Kidney (tissue), 13 donors: ENCODE measurements at regions not wholly inside any gene's neighbourhood (a gene's known extent, or its start where the extent isn't known, plus 50 kb on each side); places are given as distances from the start of the nearest gene placed in this dataset.

ENCODE experiments used
- DNase-seq, 5 donors: peaks; one replicate each; pipeline ENCODE4 v3.0.0-alpha.2; 2013 to 2020
- FAIRE-seq: peaks from 2 replicates; lab custom pipeline; 2012; peaks lifted over from hg19 to GRCh38; lab: Jason Lieb, UNC
- H3K27ac ChIP-seq, 2 donors: one replicate each; pipeline ENCODE4 v1.7.0; 2013; ENCODE audit warnings: low read depth in 2 of 2, low read length in 2 of 2, inconsistent platforms in 1 of 2
- H3K27me3 ChIP-seq: one replicate; pipeline ENCODE4 v1.7.1; 2013; ENCODE audit warnings: low read length, inconsistent platforms; ENCODE audit not compliant: control insufficient read depth, insufficient read depth
- H3K36me3 ChIP-seq, 3 donors: one replicate each; pipeline versions ENCODE4 v1.7.0 to v1.7.1; 2013; ENCODE audit warnings: low read length in 3 of 3, control low read depth in 1 of 3, inconsistent platforms in 1 of 3; ENCODE audit not compliant: insufficient read depth in 3 of 3, control insufficient read depth in 2 of 3
- H3K4me1 ChIP-seq, 3 donors: one replicate each; pipeline versions ENCODE4 v1.7.0 to v1.7.1; 2013; ENCODE audit warnings: low read length in 3 of 3, inconsistent platforms in 1 of 3, low read depth in 1 of 3; ENCODE audit not compliant: control insufficient read depth in 2 of 3, insufficient read depth in 2 of 3
- H3K4me3 ChIP-seq, 3 donors: one replicate each; pipeline versions ENCODE4 v1.7.0 to v1.8.1; 2013; ENCODE audit warnings: low read length in 3 of 3, control low read depth in 1 of 3, inconsistent platforms in 1 of 3
- H3K9ac ChIP-seq, 3 donors: one replicate each; pipeline versions ENCODE4 v1.7.0 to v1.7.1; 2013; ENCODE audit warnings: low read length in 3 of 3, control low read depth in 1 of 3, inconsistent platforms in 1 of 3
- H3K9me3 ChIP-seq, 3 donors: one replicate each; pipeline versions ENCODE4 v1.7.0 to v1.7.1; 2013; ENCODE audit warnings: low read length in 3 of 3, control low read depth in 1 of 3, inconsistent platforms in 1 of 3; ENCODE audit not compliant: control insufficient read depth in 2 of 3, insufficient read depth in 1 of 3
- CTCF ChIP-seq: IDR thresholded peaks from 3 replicates; pipeline ENCODE4 v1.5.1; 2012; ENCODE audit warnings: mild to moderate bottlenecking, moderate library complexity, borderline replicate concordance; ENCODE audit not compliant: insufficient read depth; ENCODE audit errors: extremely low read depth
- intact Hi-C: fragments of 100-400 bp; cut with DNase I; formaldehyde crosslinking; loops from one replicate; pipeline ENCODE4 v1.11.1; 2022
- donor health status: control.
- donor health status: control.
- donor health status: control.
- donor health status: control.
- donor health status: control.
- donor health status: DM: yes; HTN: yes; CAD: no.
- donor health status: Normal renal cell carcinoma (clear cell type).

GRCh38 chr14:27148143-27148542 is 550.3 kb upstream of the NOVA1 start:
- no peak overlapping the region for H3K4me3 ChIP-seq
- no peaks in the 10 kb centered on the region for H3K4me1 ChIP-seq
- no peaks in the 10 kb centered on the region for H3K27me3 ChIP-seq
- no peak for FAIRE-seq
- intact Hi-C loops: no loop called here
- H3K27ac ChIP-seq: no peak overlapping the region
- no peaks in the 10 kb centered on the region for H3K9me3 ChIP-seq
- no peak overlapping the region for H3K9ac ChIP-seq
- no peak for DNase-seq
- TF ChIP-seq CTCF: no peak
- H3K36me3 ChIP-seq: no peaks in the 10 kb centered on the region

- FAIRE-seq: no peak
- Histone ChIP-seq H3K4me1 (no peaks in the 10 kb centered on the region), H3K4me3 (no peak overlapping the region), H3K27ac (no peak overlapping the region), H3K9me3 (no peaks in the 10 kb centered on the region), H3K36me3 (no peaks in the 10 kb centered on the region), H3K27me3 (no peaks in the 10 kb centered on the region), H3K9ac (no peak overlapping the region)
- no peak for TF ChIP-seq CTCF
- DNase-seq: peak in 1 of 5 donors; percentile 56
- intact Hi-C loops: no loop called here
Measured at GRCh38 chr14:27164139-27164538, 566.3 kb upstream of the NOVA1 start.

- Histone ChIP-seq H3K4me1 (no peaks in the 10 kb centered on the region), H3K9ac (no peak overlapping the region), H3K4me3 (no peak overlapping the region), H3K27me3 (no peaks in the 10 kb centered on the region), H3K36me3 (no peaks in the 10 kb centered on the region), H3K9me3 (no peaks in the 10 kb centered on the region), H3K27ac (no peak overlapping the region)
- DNase-seq (no peak), FAIRE-seq (no peak)
- intact Hi-C loops: no loop called here
- TF ChIP-seq CTCF: no peak
Measured at GRCh38 chr14:27175489-27175888, 577.7 kb upstream of the NOVA1 start.

GRCh38 chr14:27181333-27181732 is 583.5 kb upstream of the NOVA1 start:
- no peaks in the 10 kb centered on the region for H3K4me1 ChIP-seq
- no peak for TF ChIP-seq CTCF
- no peak for DNase-seq

More at GRCh38 chr14:27181333-27181732, 583.5 kb upstream of the NOVA1 start:
- FAIRE-seq: no peak
- H3K27me3 ChIP-seq: no peaks in the 10 kb centered on the region
- no peak overlapping the region for H3K27ac ChIP-seq
- H3K9ac ChIP-seq: no peak overlapping the region
- no peaks in the 10 kb centered on the region for H3K36me3 ChIP-seq
- no peak overlapping the region for H3K4me3 ChIP-seq
- intact Hi-C loops: no loop called here
- H3K9me3 ChIP-seq: no peaks in the 10 kb centered on the region
